H1 (cell line): ENCODE measurements at regions not wholly inside any gene's neighbourhood (a gene's known extent, or its start where the extent isn't known, plus 50 kb on each side); places are given as distances from the start of the nearest gene placed in this dataset.

Experiments
- CTCF ChIA-PET: fragments of 300-600 bp; sonication (Branson Sonifier 250); formaldehyde crosslinking; loops from one replicate; lab custom pipeline; 2021; ENCODE audit not compliant: partially characterized antibody; lab: Charles Lee
- POLR2A ChIA-PET: fragments of 300-600 bp; sonication (Branson Sonifier 250); formaldehyde crosslinking; loops from one replicate; lab custom pipeline; 2021; ENCODE audit warnings: inconsistent platforms; ENCODE audit not compliant: partially characterized antibody; lab: Charles Lee
- DNase-seq, 2 experiments: peaks; one replicate each; pipeline versions ENCODE4 v3.0.0 to v3.0.0-alpha.2; 2010 to 2022; ENCODE audit warnings: low spot score in 2 of 2, low read depth in 1 of 2, mixed read lengths in 1 of 2
- FAIRE-seq: peaks from 2 replicates; lab custom pipeline; 2011; peaks lifted over from hg19 to GRCh38; lab: Jason Lieb, UNC
- H2AFZ ChIP-seq: 2 replicates; pipeline ENCODE4 v1.8.1; 2012; ENCODE audit warnings: low read length, inconsistent platforms
- H2AK5ac ChIP-seq: 2 replicates; pipeline ENCODE4 v1.6.1; 2013; ENCODE audit warnings: low read depth, low read length
- H2BK120ac ChIP-seq: replicated peaks from 2 replicates; pipeline ENCODE3; 2013; ENCODE audit warnings: low read depth, low read length, inconsistent platforms
- H2BK12ac ChIP-seq: 2 replicates; pipeline ENCODE4 v1.6.1; 2013; ENCODE audit warnings: low read depth, low read length
- H2BK15ac ChIP-seq: 2 replicates; pipeline ENCODE4 v1.6.1; 2013; ENCODE audit warnings: low read length
- H2BK20ac ChIP-seq: 2 replicates; pipeline ENCODE4 v1.6.1; 2013; ENCODE audit warnings: low read length
- H2BK5ac ChIP-seq: 2 replicates; pipeline ENCODE4 v1.6.1; 2013; ENCODE audit warnings: low read depth, low read length
- H3K14ac ChIP-seq: 2 replicates; pipeline ENCODE4 v1.6.1; 2013; ENCODE audit warnings: inconsistent platforms; ENCODE audit not compliant: insufficient read length
- H3K18ac ChIP-seq: 2 replicates; pipeline ENCODE4 v1.6.1; 2013; ENCODE audit warnings: low read length; ENCODE audit errors: extremely low read depth
- H3K23ac ChIP-seq: 2 replicates; pipeline ENCODE4 v1.6.1; 2013; ENCODE audit warnings: inconsistent platforms; ENCODE audit not compliant: insufficient read length
- H3K23me2 ChIP-seq: 2 replicates; pipeline ENCODE4 v1.6.1; 2013; ENCODE audit warnings: low read depth, low read length
- H3K27ac ChIP-seq: 2 replicates; pipeline ENCODE4 v1.6.1; 2011; ENCODE audit warnings: low read depth, low read length, inconsistent platforms
- H3K27me3 ChIP-seq, 4 experiments: replicated peaks in 1 of 4; 1 replicate in 1 of 4; 2 replicates in 3 of 4; pipeline versions ENCODE4 v1.6.1 to v1.8.1; 2011 to 2013; ENCODE audit warnings: low read length in 3 of 4, mild to moderate bottlenecking in 3 of 4, inconsistent platforms in 2 of 4, mixed read lengths in 2 of 4, moderate library complexity in 1 of 4; ENCODE audit not compliant: control insufficient read depth in 3 of 4, insufficient read depth in 3 of 4; ENCODE audit errors: extremely low read depth in 1 of 4
- H3K36me3 ChIP-seq, 4 experiments: 2 replicates each; pipeline versions ENCODE4 v1.6.1 to v1.8.1; 2011 to 2013; ENCODE audit warnings: mild to moderate bottlenecking in 4 of 4, low read length in 3 of 4, moderate library complexity in 2 of 4, control low read depth in 1 of 4, inconsistent platforms in 1 of 4; ENCODE audit not compliant: insufficient read depth in 4 of 4, control insufficient read depth in 2 of 4
- H3K4ac ChIP-seq: replicated peaks from 2 replicates; pipeline ENCODE3; 2013; ENCODE audit warnings: low read length, low read depth, mixed read lengths, inconsistent platforms; ENCODE audit not compliant: insufficient read length
- H3K4me1 ChIP-seq, 4 experiments: replicated peaks in 1 of 4; 1 replicate in 1 of 4; 2 replicates in 3 of 4; pipeline versions ENCODE4 v1.6.1 to v1.8.1; 2011 to 2013; ENCODE audit warnings: low read length in 3 of 4, inconsistent platforms in 2 of 4, mixed read lengths in 1 of 4; ENCODE audit not compliant: insufficient read depth in 4 of 4, control insufficient read depth in 3 of 4
- H3K4me2 ChIP-seq, 2 experiments: 2 replicates each; pipeline versions ENCODE4 v1.6.1 to v1.8.1; 2011 to 2013; ENCODE audit warnings: low read depth in 2 of 2, low read length in 2 of 2, control low read depth in 1 of 2, inconsistent platforms in 1 of 2, mild to moderate bottlenecking in 1 of 2; ENCODE audit not compliant: insufficient read depth in 1 of 2
- H3K4me3 ChIP-seq, 4 experiments: fragments of 200-600, 300-600 bp in 1 of 4; sonication (generic), shearing (Covaris generic), sonication (Bioruptor Twin) in 1 of 4; 2 replicates each; pipeline versions ENCODE4 v1.5.1 to v1.8.1; 2011 to 2016; ENCODE audit warnings: low read length in 4 of 4, low read depth in 3 of 4, control low read depth in 2 of 4, inconsistent platforms in 2 of 4, mild to moderate bottlenecking in 2 of 4, mixed read lengths in 1 of 4, moderate library complexity in 1 of 4; ENCODE audit not compliant: insufficient read depth in 2 of 4; ENCODE audit errors: extremely low read depth in 1 of 4
- H3K56ac ChIP-seq: replicated peaks from 2 replicates; pipeline ENCODE3; 2013; ENCODE audit warnings: low read depth, mild to moderate bottlenecking, mixed read lengths, low read length, inconsistent platforms; ENCODE audit not compliant: insufficient read length
- H3K79me1 ChIP-seq: 2 replicates; pipeline ENCODE4 v1.6.1; 2013; ENCODE audit warnings: low read depth, low read length, control low read depth
- H3K79me2 ChIP-seq, 2 experiments: 2 replicates each; pipeline versions ENCODE4 v1.6.1 to v1.8.1; 2012 to 2013; ENCODE audit warnings: low read length in 2 of 2, mild to moderate bottlenecking in 2 of 2, inconsistent platforms in 1 of 2; ENCODE audit not compliant: insufficient read depth in 2 of 2, control insufficient read depth in 1 of 2
- H3K9ac ChIP-seq, 4 experiments: replicated peaks in 1 of 4; 1 replicate in 1 of 4; 2 replicates in 3 of 4; pipeline versions ENCODE4 v1.6.1 to v1.8.1; 2011 to 2013; ENCODE audit warnings: low read depth in 3 of 4, low read length in 3 of 4, control low read depth in 2 of 4, mild to moderate bottlenecking in 2 of 4, moderate library complexity in 2 of 4, inconsistent platforms in 1 of 4; ENCODE audit errors: extremely low read depth in 1 of 4
- H3K9me3 ChIP-seq, 2 experiments: 2 replicates each; pipeline versions ENCODE4 v1.6.1 to v1.8.1; 2012 to 2013; ENCODE audit warnings: mild to moderate bottlenecking in 2 of 2, moderate library complexity in 2 of 2, control low read depth in 1 of 2, inconsistent platforms in 1 of 2, low read depth in 1 of 2, low read length in 1 of 2, mixed read lengths in 1 of 2; ENCODE audit not compliant: insufficient read depth in 2 of 2
- H4K20me1 ChIP-seq, 2 experiments: replicated peaks in 1 of 2; 2 replicates each; pipeline versions ENCODE3 to v1.8.1; 2011 to 2013; ENCODE audit warnings: inconsistent platforms in 2 of 2, low read length in 2 of 2, mild to moderate bottlenecking in 1 of 2; ENCODE audit not compliant: insufficient read depth in 2 of 2, control insufficient read depth in 1 of 2
- H4K5ac ChIP-seq: 2 replicates; pipeline ENCODE4 v1.6.1; 2013; ENCODE audit warnings: low read length, low read depth, mixed read lengths, inconsistent platforms; ENCODE audit not compliant: insufficient read length
- H4K8ac ChIP-seq: 2 replicates; pipeline ENCODE4 v1.8.0; 2013; ENCODE audit warnings: mild to moderate bottlenecking, moderate library complexity, low read length, inconsistent platforms; ENCODE audit not compliant: insufficient read depth; ENCODE audit errors: extremely low read depth
- H4K91ac ChIP-seq: replicated peaks from 2 replicates; pipeline ENCODE3; 2013; ENCODE audit warnings: low read length, mixed read lengths, inconsistent platforms; ENCODE audit not compliant: insufficient read length
- BCL11A ChIP-seq, 2 experiments: IDR thresholded peaks; one replicate each; pipeline ENCODE4 v1.6.1; 2011; ENCODE audit warnings: low read depth in 2 of 2, low read length in 2 of 2, mild to moderate bottlenecking in 2 of 2
- CEBPB ChIP-seq: IDR thresholded peaks from 2 replicates; pipeline ENCODE4 v1.6.1; 2012; ENCODE audit warnings: low read depth, low read length
- CTBP2 ChIP-seq: IDR thresholded peaks from 2 replicates; pipeline ENCODE4 v1.7.0; 2011; ENCODE audit warnings: borderline replicate concordance, mild to moderate bottlenecking, moderate library complexity, mixed read lengths, low read length; ENCODE audit not compliant: insufficient read depth, insufficient read length
- E2F6 ChIP-seq: IDR thresholded peaks from 2 replicates; pipeline ENCODE4 v1.6.1; 2012; ENCODE audit warnings: inconsistent platforms
- EGR1 ChIP-seq: IDR thresholded peaks from 2 replicates; pipeline ENCODE4 v1.6.1; 2011; ENCODE audit warnings: low read depth, low read length, borderline replicate concordance
- HDAC2 ChIP-seq, 2 experiments: fragments of 300-600 bp in 1 of 2; sonication (generic) in 1 of 2; IDR thresholded peaks; 2 replicates each; pipeline ENCODE4 v1.6.1; 2011 to 2012; ENCODE audit warnings: low read depth in 2 of 2, low read length in 2 of 2, mild to moderate bottlenecking in 2 of 2, moderate library complexity in 2 of 2, borderline replicate concordance in 1 of 2, inconsistent platforms in 1 of 2
- HDAC6 ChIP-seq: IDR thresholded peaks from one replicate; pipeline ENCODE4 v1.7.1; 2012; ENCODE audit warnings: low read depth, mild to moderate bottlenecking, inconsistent platforms, low read length, moderate library complexity
- NANOG ChIP-seq: IDR thresholded peaks from 2 replicates; pipeline ENCODE4 v1.6.1; 2011; ENCODE audit warnings: low read length, low read depth, mild to moderate bottlenecking, inconsistent platforms; ENCODE audit not compliant: insufficient read depth, poor library complexity, severe bottlenecking
- RNF2 ChIP-seq: fragments of 200-900, 300-1000 bp; sonication (generic); IDR thresholded peaks from 2 replicates; pipeline ENCODE4 v1.7.1; 2016; ENCODE audit warnings: borderline replicate concordance, low read depth, mild to moderate bottlenecking, antibody characterized with exemption, low read length; ENCODE audit not compliant: poor library complexity, severe bottlenecking; ENCODE audit errors: missing control alignments
- RXRA ChIP-seq: IDR thresholded peaks from 2 replicates; pipeline ENCODE4 v1.6.1; 2011; ENCODE audit warnings: low read depth, mild to moderate bottlenecking, low read length, moderate library complexity; ENCODE audit not compliant: insufficient read depth
- SUZ12 ChIP-seq: fragments of 200-600 bp; sonication (generic); IDR thresholded peaks from 2 replicates; pipeline ENCODE4 v1.6.1; 2012; ENCODE audit warnings: mild to moderate bottlenecking, inconsistent platforms, low read length, moderate library complexity, mixed read lengths
- WGBS, 2 experiments: shearing (Covaris generic) in 1 of 2; methylation state at CpG; one replicate each; pipeline versions ENCODE4 v1.1.6 to v1.1.7; 2013 to 2015; ENCODE audit warnings: low lambda C conversion rate in 2 of 2, mixed read lengths in 2 of 2, inconsistent platforms in 1 of 2, low coverage in 1 of 2, missing lambda C conversion rate in 1 of 2; ENCODE audit not compliant: insufficient replicate concordance in 2 of 2, insufficient coverage in 1 of 2, insufficient read length in 1 of 2; ENCODE audit errors: extremely low coverage in 1 of 2, missing lambda C conversion rate in 1 of 2; 5-methylcytosine and 5-hydroxymethylcytosine counted together
- TF ChIP-seq, protein P1 (sequence below): IDR thresholded peaks from 2 replicates; pipeline ENCODE4 v1.6.1; 2011; ENCODE audit warnings: low read length, improper control_type of control experiment

DNA sequence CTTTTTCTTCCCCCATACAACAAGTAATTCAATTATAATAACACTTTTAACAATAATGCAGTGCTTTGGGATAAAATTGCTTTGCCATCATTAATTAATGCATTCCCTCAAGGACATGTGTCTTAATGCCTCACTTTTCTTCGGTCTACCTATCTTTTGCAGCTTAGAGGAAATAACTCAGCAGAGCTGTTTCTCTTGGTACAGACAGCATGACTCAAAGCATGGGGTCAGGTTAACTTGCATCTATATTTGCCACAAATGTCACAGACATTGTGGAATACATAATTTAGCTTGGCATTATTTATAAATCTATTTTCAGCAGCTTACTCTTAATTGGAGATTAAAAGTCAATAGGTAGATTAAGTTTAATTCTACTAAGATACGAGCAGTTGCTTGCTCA lies 376.1 kb upstream of the CNTNAP5 start:
- no peak overlapping the region for H3K4ac ChIP-seq
- no peak overlapping the region for H4K8ac ChIP-seq
- no peak overlapping the region for H4K91ac ChIP-seq
- H3K4me2 ChIP-seq, result no peak overlapping the region
- H4K5ac ChIP-seq, result no peak overlapping the region
- no peaks in the 10 kb centered on the region for H4K20me1 ChIP-seq
- no peaks in the 10 kb centered on the region for H3K23me2 ChIP-seq
- ChIA-PET POLR2A (no interaction called here), CTCF (no interaction called here)
- no peaks in the 10 kb centered on the region for H3K36me3 ChIP-seq
- H3K4me1 ChIP-seq, result no peaks in the 10 kb centered on the region
- no peak overlapping the region for H3K23ac ChIP-seq
- no peak overlapping the region for H2BK15ac ChIP-seq
- 93% methylated on average over 2 of the region's 2 CpGs; no CpG with 5 or more reads in 1 of the 2 experiments for WGBS, 2 experiments
- H2AFZ ChIP-seq, result no peak overlapping the region
- H2BK120ac ChIP-seq, result no peak overlapping the region
- no peak overlapping the region for H3K9ac ChIP-seq
- H3K14ac ChIP-seq, result no peak overlapping the region
- no peak overlapping the region for H2BK12ac ChIP-seq
- H3K27ac ChIP-seq, result no peak overlapping the region
- H3K56ac ChIP-seq, result no peak overlapping the region
- H3K18ac ChIP-seq, result no peak overlapping the region
- H3K79me1 ChIP-seq, result no peaks in the 10 kb centered on the region
- H3K4me3 ChIP-seq, result no peak overlapping the region
- H3K79me2 ChIP-seq, result no peaks in the 10 kb centered on the region
- H2BK20ac ChIP-seq, result no peak overlapping the region
- H3K9me3 ChIP-seq, result no peaks in the 10 kb centered on the region
- no peaks in the 10 kb centered on the region for H3K27me3 ChIP-seq
- FAIRE-seq, result no peak
- DNase-seq, result no peak
- no peak overlapping the region for H2AK5ac ChIP-seq
- H2BK5ac ChIP-seq, result no peak overlapping the region
- no peak for TF ChIP-seq RXRA
- TF ChIP-seq CEBPB, result no peak
- no peak for TF ChIP-seq HDAC6
- TF ChIP-seq CTBP2, result no peak
- TF ChIP-seq SUZ12, result no peak
- TF ChIP-seq BCL11A (IDR thresholded peaks at IDR 0.05; ENCODE audit: low read depth in 2 of 2, low read length in 2 of 2), result no peak
- no peak for TF ChIP-seq NANOG
- TF ChIP-seq E2F6, result no peak
- TF ChIP-seq, protein P1, sequence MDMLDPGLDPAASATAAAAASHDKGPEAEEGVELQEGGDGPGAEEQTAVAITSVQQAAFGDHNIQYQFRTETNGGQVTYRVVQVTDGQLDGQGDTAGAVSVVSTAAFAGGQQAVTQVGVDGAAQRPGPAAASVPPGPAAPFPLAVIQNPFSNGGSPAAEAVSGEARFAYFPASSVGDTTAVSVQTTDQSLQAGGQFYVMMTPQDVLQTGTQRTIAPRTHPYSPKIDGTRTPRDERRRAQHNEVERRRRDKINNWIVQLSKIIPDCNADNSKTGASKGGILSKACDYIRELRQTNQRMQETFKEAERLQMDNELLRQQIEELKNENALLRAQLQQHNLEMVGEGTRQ, result no peak
- TF ChIP-seq HDAC2 (IDR thresholded peaks at IDR 0.05; ENCODE audit: borderline replicate concordance in 1 of 2, low read depth in 2 of 2, low read length in 2 of 2), result no peak
- TF ChIP-seq RNF2, result no peak
- no peak for TF ChIP-seq EGR1
